HCT116 (cell line): ENCODE measurements at regions not wholly inside any gene's neighbourhood (a gene's known extent, or its start where the extent isn't known, plus 50 kb on each side); places are given as distances from the start of the nearest gene placed in this dataset.

Source experiments
- ATAC-seq: fragments of 200-7000 bp; cut with Tn5 transposase; 2 replicates; pipeline ENCODE4 v1.9.1; 2020; ENCODE audit warnings: mild to moderate bottlenecking, moderate library complexity
- BruUV-seq: library from RNA; stranded (reverse); fragments of 400-500 nt; replicated peaks from 2 replicates; lab custom pipeline; 2021; lab: Mats Ljungman, UMichigan
- CTCF ChIA-PET: fragments of 300-600 bp; sonication (Branson Sonifier 250); formaldehyde crosslinking; loops from one replicate; lab custom pipeline; 2021; ENCODE audit warnings: antibody characterized with exemption; lab: Charles Lee
- POLR2A ChIA-PET: fragments of 300-600, 350-600 bp; sonication (Branson Sonifier 250); formaldehyde crosslinking; loops from one replicate; lab custom pipeline; 2021; ENCODE audit warnings: antibody characterized with exemption; lab: Charles Lee
- RAD21 ChIA-PET, 2 experiments: fragments of 300-600 bp; sonication (Branson Sonifier 250); formaldehyde crosslinking; loops; one replicate each; lab custom pipeline; 2023; ENCODE audit warnings: low total read pairs in 2 of 2; ENCODE audit not compliant: uncharacterized antibody in 2 of 2, unreplicated experiment in 2 of 2, low non-redundant PET in 1 of 2; lab: Charles Lee
- DNase-seq: peaks from one replicate; pipeline ENCODE4 v3.0.0-alpha.2; 2010; ENCODE audit warnings: low read depth, low spot score
- H2AFZ ChIP-seq: fragments of 200-600 bp; shearing (Covaris generic), sonication (generic); 2 replicates; pipeline ENCODE4 v1.6.1; 2017; ENCODE audit warnings: low read depth, mixed run types, mixed read lengths, antibody characterized with exemption, low read length; ENCODE audit not compliant: poor library complexity, severe bottlenecking
- H3K27ac ChIP-seq: 2 replicates; pipeline ENCODE4 v1.5.1; 2012; ENCODE audit warnings: low read depth, low read length
- H3K27me3 ChIP-seq: fragments of 200-600 bp; sonication (generic); 2 replicates; pipeline ENCODE4 v1.6.1; 2016; ENCODE audit warnings: mixed run types, low read length, mixed read lengths; ENCODE audit not compliant: insufficient read depth
- H3K36me3 ChIP-seq, 2 experiments: fragments of 200-500 bp in 1 of 2; fragments of 200-600 bp in 1 of 2; sonication (Bioruptor generic) in 1 of 2; sonication (generic) in 1 of 2; 2 replicates each; pipeline versions ENCODE4 v1.5.1 to v1.6.1; 2014 to 2016; ENCODE audit warnings: low read length in 2 of 2, inconsistent platforms in 1 of 2, mixed read lengths in 1 of 2, mixed run types in 1 of 2; ENCODE audit not compliant: insufficient read depth in 2 of 2, control insufficient read depth in 1 of 2
- H3K4me1 ChIP-seq, 2 experiments: fragments of 200-600 bp in 1 of 2; sonication (generic) in 1 of 2; 2 replicates each; pipeline versions ENCODE4 v1.5.1 to v1.6.1; 2012 to 2017; ENCODE audit warnings: low read length in 2 of 2, inconsistent platforms in 1 of 2, mild to moderate bottlenecking in 1 of 2, mixed read lengths in 1 of 2, mixed run types in 1 of 2, moderate library complexity in 1 of 2; ENCODE audit not compliant: insufficient read depth in 2 of 2, control insufficient read depth in 1 of 2
- H3K4me2 ChIP-seq: fragments of 200-600 bp; sonication (generic); 2 replicates; pipeline ENCODE4 v1.6.1; 2017; ENCODE audit warnings: mixed run types, low read length, mixed read lengths
- H3K4me3 ChIP-seq, 2 experiments: fragments of 200-600 bp in 1 of 2; sonication (generic) in 1 of 2; replicated peaks in 1 of 2; 2 replicates each; pipeline ENCODE4 v1.5.1; 2011 to 2016; ENCODE audit warnings: low read length in 2 of 2, control low read depth in 1 of 2, low read depth in 1 of 2, mild to moderate bottlenecking in 1 of 2, mixed read lengths in 1 of 2, mixed run types in 1 of 2
- H3K79me2 ChIP-seq: fragments of 200-600 bp; sonication (generic); 2 replicates; pipeline ENCODE4 v1.6.1; 2017; ENCODE audit warnings: mild to moderate bottlenecking, mixed run types, low read length, moderate library complexity, mixed read lengths; ENCODE audit not compliant: insufficient read depth
- H3K9ac ChIP-seq: fragments of 200-600 bp; sonication (generic); 2 replicates; pipeline ENCODE4 v1.6.1; 2016; ENCODE audit warnings: low read length, mixed read lengths
- H3K9me2 ChIP-seq: fragments of 200-600 bp; sonication (generic), shearing (Covaris generic); 2 replicates; pipeline ENCODE4 v1.6.1; 2017; ENCODE audit warnings: mixed run types, mild to moderate bottlenecking, moderate library complexity; ENCODE audit not compliant: insufficient read depth
- H3K9me3 ChIP-seq, 2 experiments: fragments of 200-500 bp in 1 of 2; fragments of 200-600 bp in 1 of 2; sonication (Bioruptor generic) in 1 of 2; sonication (generic) in 1 of 2; 2 replicates each; pipeline ENCODE4 v1.6.1; 2014 to 2017; ENCODE audit warnings: low read length in 2 of 2, mixed read lengths in 2 of 2, inconsistent platforms in 1 of 2, low read depth in 1 of 2, mild to moderate bottlenecking in 1 of 2, mixed run types in 1 of 2, moderate library complexity in 1 of 2; ENCODE audit not compliant: control insufficient read depth in 1 of 2, insufficient read depth in 1 of 2
- H4K20me1 ChIP-seq: fragments of 200-600 bp; sonication (generic), shearing (Covaris generic); 2 replicates; pipeline ENCODE4 v1.6.1; 2017; ENCODE audit warnings: mixed run types, mild to moderate bottlenecking, moderate library complexity; ENCODE audit not compliant: insufficient read depth
- ATF3 ChIP-seq: IDR thresholded peaks from 2 replicates; pipeline ENCODE4 v1.6.1; 2012
- CBX3 ChIP-seq: IDR thresholded peaks from 2 replicates; pipeline ENCODE4 v1.6.1; 2012; ENCODE audit warnings: low read depth
- CEBPB ChIP-seq: IDR thresholded peaks from 2 replicates; pipeline ENCODE4 v1.6.1; 2012; ENCODE audit warnings: low read depth
- EGR1 ChIP-seq: IDR thresholded peaks from 2 replicates; pipeline ENCODE4 v1.6.1; 2012; ENCODE audit warnings: low read depth
- EZH2 ChIP-seq: fragments of 200-600 bp; sonication (generic); IDR thresholded peaks from 2 replicates; pipeline ENCODE4 v1.6.1; 2017; ENCODE audit warnings: antibody characterized with exemption, mixed run types
- FOSL1 ChIP-seq: IDR thresholded peaks from 2 replicates; pipeline ENCODE4 v1.6.1; 2012; ENCODE audit warnings: low read depth
- JUND ChIP-seq: IDR thresholded peaks from 2 replicates; pipeline ENCODE4 v1.6.1; 2012
- REST ChIP-seq: IDR thresholded peaks from 2 replicates; pipeline ENCODE4 v1.6.1; 2012; ENCODE audit warnings: low read depth
- SRF ChIP-seq: IDR thresholded peaks from 2 replicates; pipeline ENCODE4 v1.6.1; 2012; ENCODE audit warnings: low read depth
- TCF7L2 ChIP-seq: IDR thresholded peaks from 2 replicates; pipeline ENCODE4 v1.7.0; 2011; ENCODE audit warnings: borderline replicate concordance, inconsistent platforms; ENCODE audit not compliant: insufficient read depth, insufficient read length; ENCODE audit errors: extremely low read depth
- ZNF274 ChIP-seq: fragments of 200-500 bp; sonication (Bioruptor generic); IDR thresholded peaks from 2 replicates; pipeline ENCODE4 v1.6.1; 2014; ENCODE audit warnings: mild to moderate bottlenecking, low read depth, low read length, inconsistent platforms
- intact Hi-C: fragments of 100-400 bp; cut with micrococcal nuclease; formaldehyde crosslinking; loops from 2 replicates; pipeline ENCODE4 v1.10.0; 2022
- TF ChIP-seq, protein P1 (sequence below): IDR thresholded peaks from 2 replicates; pipeline ENCODE4 v1.6.1; 2012

DNA sequence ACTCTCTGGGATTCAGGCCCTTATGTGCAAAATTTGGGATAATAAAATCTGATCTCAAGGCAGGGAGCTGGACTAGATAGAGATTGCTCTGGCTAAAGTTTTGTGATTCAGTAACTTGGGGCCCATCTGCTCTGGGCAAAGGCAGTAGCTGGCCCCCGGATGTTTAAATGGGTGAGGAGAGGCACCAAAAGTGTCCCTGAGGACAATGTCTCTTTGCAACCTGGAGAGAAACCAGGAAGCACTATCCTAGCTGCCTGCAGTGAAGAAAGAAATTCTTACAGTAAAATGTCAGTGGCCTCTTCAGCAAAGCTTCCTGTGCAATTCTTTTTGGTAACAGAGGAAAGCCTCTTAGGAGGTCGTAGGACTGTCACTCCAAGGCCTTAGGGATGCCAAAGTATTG is 54.6 kb upstream of the BARX2 start (continued):
- TF ChIP-seq, protein P1, sequence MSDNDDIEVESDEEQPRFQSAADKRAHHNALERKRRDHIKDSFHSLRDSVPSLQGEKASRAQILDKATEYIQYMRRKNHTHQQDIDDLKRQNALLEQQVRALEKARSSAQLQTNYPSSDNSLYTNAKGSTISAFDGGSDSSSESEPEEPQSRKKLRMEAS = no peak
- TF ChIP-seq REST (no peak), JUND (no peak), SRF (no peak)

DNA sequence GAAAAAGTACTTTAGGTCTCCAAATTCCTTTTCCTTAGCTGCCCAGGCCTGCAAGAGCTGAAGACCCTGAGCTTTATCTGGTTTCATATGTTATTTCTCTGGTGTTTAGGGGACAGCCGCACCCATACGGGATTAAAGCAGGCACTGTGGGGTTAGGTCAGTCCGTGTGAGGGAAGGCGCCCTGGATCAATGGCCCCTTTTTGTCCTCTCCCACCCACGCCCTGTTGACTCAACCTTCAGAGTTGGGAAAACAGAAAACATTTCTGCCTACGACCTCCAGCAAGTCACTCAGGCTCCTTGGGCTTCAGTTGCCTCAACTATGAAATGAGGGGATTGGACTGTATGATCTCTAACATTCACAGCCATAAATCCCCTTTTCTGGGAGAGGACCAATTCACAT is 55.2 kb upstream of the BARX2 start:
- Histone ChIP-seq H3K9me3 (no peaks in the 10 kb centered on the region), H2AFZ (no peak overlapping the region), H3K9me2 (no peaks in the 10 kb centered on the region), H3K27ac (no peak overlapping the region), H3K36me3 (no peaks in the 10 kb centered on the region), H3K4me1 (peaks cover 22 to 30% of the 10 kb centered on the region in 2 experiments), H4K20me1 (no peaks in the 10 kb centered on the region), H3K79me2 (no peaks in the 10 kb centered on the region), H3K27me3 (no peaks in the 10 kb centered on the region), H3K9ac (0 out of 2 replicates have a peak overlapping the region, but pooled peaks have one; percentile 0), H3K4me3 (peak overlapping the region in 1 of 2 experiments; percentile 9; a peak in 1 of 4 replicates), H3K4me2 (peak overlapping the region; percentile 63)
- TF ChIP-seq EGR1 (peak; percentile 91), EZH2 (no peak), CBX3 (0 out of 2 replicates have a peak, but pooled peaks have one; percentile 19), ZNF274 (no peak), TCF7L2 (no peak), JUND (0 out of 2 replicates have a peak, but pooled peaks have one; percentile 25), ATF3 (no peak), FOSL1 (0 out of 2 replicates have a peak, but pooled peaks have one; percentile 27), CEBPB (no peak)
- ATAC-seq (peak; percentile 46; the same call in 1 of the 2 replicates), DNase-seq (no peak)
- ChIA-PET CTCF (interaction anchor here (3.7 kb wide), 1 partner anchor 12 kb away, joined by 13 read pairs; no protein-coding TSS in a partner anchor), RAD21 (no interaction called here), POLR2A (no interaction called here)
- intact Hi-C loops = no loop called here
- no TSS peak for BruUV-seq
